ENCODE measurements at regions not wholly inside any gene's neighbourhood (a gene's known extent, or its start where the extent isn't known, plus 50 kb on each side); places are given as distances from the start of the nearest gene placed in this dataset.

GRCh38 chr7:10790910-10791309 lies 182.8 kb upstream of the PHF14 start:
- Mint-ChIP-seq H3K36me3 (no peaks in the 10 kb centered on the region), H3K4me1 (ENCODE audit: low read depth in 2 of 2) (no peaks in the 10 kb centered on the region), H3K4me3 (no peak overlapping the region), H3K9me3 (peaks cover 6% of the 10 kb centered on the region), H3K27me3 (peaks cover 0 to 5% of the 10 kb centered on the region in 2 donors), H3K27ac (no peak overlapping the region)
- ATAC-seq (no peak), DNase-seq (ENCODE audit: low spot score) (no peak)

- ATAC-seq (no peak), DNase-seq (ENCODE audit: low spot score) (no peak)
- H3K27ac Mint-ChIP-seq: no peak overlapping the region
- no peaks in the 10 kb centered on the region for H3K36me3 Mint-ChIP-seq
- H3K4me3 Mint-ChIP-seq: no peak overlapping the region
- H3K9me3 Mint-ChIP-seq: peaks cover 7% of the 10 kb centered on the region
- no peaks in the 10 kb centered on the region for H3K4me1 Mint-ChIP-seq (ENCODE audit: low read depth in 2 of 2)
- H3K27me3 Mint-ChIP-seq: peaks cover 0 to 5% of the 10 kb centered on the region in 2 donors
These were observed 179.5 kb upstream of the PHF14 start for GRCh38 chr7:10793995-10794775.

GRCh38 chr7:10797157-10797556 lies 176.5 kb upstream of the PHF14 start:
- ATAC-seq: no peak
- Mint-ChIP-seq H3K36me3 (no peaks in the 10 kb centered on the region), H3K27me3 (peaks cover 0 to 5% of the 10 kb centered on the region in 2 donors), H3K27ac (no peak overlapping the region), H3K4me1 (ENCODE audit: low read depth in 2 of 2) (no peaks in the 10 kb centered on the region), H3K4me3 (no peak overlapping the region), H3K9me3 (peaks cover 7% of the 10 kb centered on the region)
- DNase-seq (ENCODE audit: low spot score): no peak

DNA sequence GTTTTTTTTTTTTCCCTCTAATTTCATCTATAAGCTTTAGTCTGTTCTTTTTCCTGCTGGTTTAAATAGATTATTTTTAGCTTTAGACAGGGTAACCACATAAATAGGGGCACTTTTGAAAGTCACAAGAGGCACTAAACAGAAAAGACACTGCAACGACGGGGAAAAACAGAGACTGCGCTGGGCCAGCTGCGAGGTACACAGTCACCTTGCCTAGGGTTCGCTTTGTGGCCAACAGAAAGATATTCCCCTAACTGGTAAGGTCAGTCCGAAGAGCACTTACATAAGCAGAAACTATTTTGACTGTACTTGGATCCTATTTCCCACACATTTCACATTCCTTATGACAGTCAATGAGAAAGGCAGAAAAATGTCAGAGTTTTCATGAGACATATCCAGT lies 175.6 kb upstream of the PHF14 start:
- H3K9me3 Mint-ChIP-seq: peaks cover 5% of the 10 kb centered on the region
- no peaks in the 10 kb centered on the region for H3K4me1 Mint-ChIP-seq (ENCODE audit: low read depth in 2 of 2)
- no peak for DNase-seq (ENCODE audit: low spot score)
- H3K27me3 Mint-ChIP-seq: no peaks in the 10 kb centered on the region
- H3K4me3 Mint-ChIP-seq: no peak overlapping the region
- H3K36me3 Mint-ChIP-seq: no peaks in the 10 kb centered on the region
- H3K27ac Mint-ChIP-seq: no peak overlapping the region
- no peak for ATAC-seq

DNA sequence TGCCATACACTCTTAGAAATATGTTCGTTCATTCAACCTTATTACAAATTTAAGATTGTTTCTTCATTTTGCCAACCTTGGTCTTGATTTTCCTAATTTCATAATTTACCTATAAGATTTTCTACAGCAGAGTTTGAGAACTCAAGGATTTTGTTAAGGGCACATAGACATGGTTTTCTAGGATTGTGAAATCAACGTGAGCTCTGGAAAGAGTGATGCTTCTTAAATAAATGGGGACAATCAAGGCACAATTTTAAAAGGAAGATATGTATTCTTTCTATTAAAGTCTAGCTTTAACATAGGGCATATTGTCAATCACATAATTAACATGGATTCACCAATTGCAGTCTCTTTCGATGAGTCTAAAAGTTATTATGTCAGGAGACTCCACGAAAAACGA lies 174.2 kb upstream of the PHF14 start:
- DNase-seq (ENCODE audit: low spot score) (no peak), ATAC-seq (no peak)
- H3K4me3 Mint-ChIP-seq: no peak overlapping the region
- no peaks in the 10 kb centered on the region for H3K4me1 Mint-ChIP-seq (ENCODE audit: low read depth in 2 of 2)
- H3K36me3 Mint-ChIP-seq: no peaks in the 10 kb centered on the region
- H3K9me3 Mint-ChIP-seq: peaks cover 5% of the 10 kb centered on the region
- peaks cover 0 to 2% of the 10 kb centered on the region in 2 donors for H3K27me3 Mint-ChIP-seq
- no peak overlapping the region for H3K27ac Mint-ChIP-seq

DNA sequence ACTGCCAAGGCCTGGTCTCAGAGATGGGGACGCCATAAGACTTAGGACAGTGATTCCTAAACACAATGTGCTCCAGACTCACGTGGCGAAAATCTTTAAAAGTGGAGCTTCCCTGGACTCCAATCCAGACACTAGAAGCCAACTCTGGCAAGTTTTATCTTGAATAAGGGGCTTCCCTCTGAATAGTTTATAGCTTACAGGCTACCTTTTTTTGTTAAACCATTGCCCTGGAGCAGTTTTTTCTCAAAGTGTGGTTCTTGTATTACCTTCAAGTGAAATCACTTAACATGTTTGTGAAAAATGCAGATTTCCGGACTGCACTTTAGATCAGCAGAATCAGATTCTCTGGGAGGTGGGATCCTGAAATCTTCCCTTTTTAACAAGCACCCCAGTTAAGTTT lies 171.7 kb upstream of the PHF14 start:
- no peaks in the 10 kb centered on the region for H3K9me3 Mint-ChIP-seq
- no peak overlapping the region for H3K27ac Mint-ChIP-seq
- no peak overlapping the region for H3K4me3 Mint-ChIP-seq
- H3K27me3 Mint-ChIP-seq: peaks cover 0 to 2% of the 10 kb centered on the region in 2 donors
- DNase-seq (ENCODE audit: low spot score) (no peak), ATAC-seq (no peak)
- H3K4me1 Mint-ChIP-seq (ENCODE audit: low read depth in 2 of 2): no peaks in the 10 kb centered on the region
- no peaks in the 10 kb centered on the region for H3K36me3 Mint-ChIP-seq

DNA sequence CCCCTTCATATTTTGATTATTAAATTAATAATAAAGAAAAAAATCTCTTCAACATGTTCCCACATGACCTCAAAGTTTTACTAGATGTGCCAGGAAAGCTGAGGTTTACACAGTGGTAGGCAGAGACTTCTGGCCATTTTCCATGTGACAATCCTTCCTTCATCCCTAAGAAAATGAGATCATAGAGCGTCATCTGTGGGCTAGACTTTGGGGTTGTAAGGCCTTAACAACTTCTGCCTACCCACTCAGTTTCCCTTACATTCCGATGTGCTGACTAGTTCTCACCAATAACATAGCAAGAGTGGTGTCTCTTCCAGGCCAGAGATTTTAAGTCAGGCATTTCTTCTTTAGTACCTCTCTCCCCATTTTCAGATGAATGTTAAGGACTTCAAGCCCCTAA lies 171.1 kb upstream of the PHF14 start:
- no peak for ATAC-seq
- Mint-ChIP-seq H3K4me3 (no peak overlapping the region), H3K9me3 (no peaks in the 10 kb centered on the region), H3K27me3 (peaks cover 0 to 2% of the 10 kb centered on the region in 2 donors), H3K36me3 (no peaks in the 10 kb centered on the region), H3K27ac (no peak overlapping the region), H3K4me1 (ENCODE audit: low read depth in 2 of 2) (no peaks in the 10 kb centered on the region)
- no peak for DNase-seq (ENCODE audit: low spot score)

DNA sequence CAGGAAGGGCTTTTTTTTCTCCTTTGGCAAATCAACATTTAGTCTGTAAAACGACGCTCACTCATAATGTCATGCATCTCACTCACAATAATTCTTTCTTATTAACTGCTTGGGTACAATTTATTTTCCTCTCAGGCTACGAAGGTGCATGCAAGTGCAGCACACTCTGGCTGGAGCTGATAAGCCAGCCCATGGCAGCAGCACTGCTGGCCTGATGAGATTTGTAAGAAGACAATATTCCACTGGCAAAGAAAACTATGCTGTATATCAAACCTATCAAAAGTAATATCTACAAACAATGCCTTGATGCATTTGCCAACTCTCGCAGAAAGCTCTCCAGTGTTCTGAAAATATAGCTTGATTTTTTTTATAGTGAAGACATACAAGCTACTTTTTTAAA lies 170.0 kb upstream of the PHF14 start:
- Mint-ChIP-seq H3K27ac (no peak overlapping the region), H3K36me3 (no peaks in the 10 kb centered on the region), H3K27me3 (peaks cover 0 to 2% of the 10 kb centered on the region in 2 donors), H3K4me3 (no peak overlapping the region), H3K9me3 (peaks cover 3% of the 10 kb centered on the region), H3K4me1 (ENCODE audit: low read depth in 2 of 2) (no peaks in the 10 kb centered on the region)
- DNase-seq (ENCODE audit: low spot score) (no peak), ATAC-seq (no peak)

DNA sequence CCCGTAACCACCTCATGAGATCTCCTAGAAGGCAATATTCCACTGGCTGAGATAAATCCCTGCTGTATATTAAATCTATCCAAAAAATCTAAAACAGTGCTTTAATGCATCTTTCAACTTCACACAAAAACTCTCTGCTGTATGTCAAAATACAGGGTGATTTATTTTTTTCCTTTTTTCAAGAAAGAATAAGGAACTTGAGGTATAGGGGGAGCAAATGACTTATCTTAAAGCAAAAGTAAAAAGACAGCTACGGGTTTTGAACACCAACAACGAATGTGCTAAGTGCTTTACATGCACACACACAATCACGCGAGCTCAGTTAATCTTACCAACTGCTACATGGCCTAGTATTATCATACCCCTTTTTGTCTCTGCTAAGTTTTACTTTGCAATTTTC lies 168.9 kb upstream of the PHF14 start:
- H3K4me3 Mint-ChIP-seq: no peak overlapping the region
- DNase-seq (ENCODE audit: low spot score): no peak
- H3K9me3 Mint-ChIP-seq: peaks cover 6% of the 10 kb centered on the region
- ATAC-seq: no peak
- peaks cover 0 to 2% of the 10 kb centered on the region in 2 donors for H3K27me3 Mint-ChIP-seq
- no peaks in the 10 kb centered on the region for H3K4me1 Mint-ChIP-seq (ENCODE audit: low read depth in 2 of 2)
- H3K36me3 Mint-ChIP-seq: no peaks in the 10 kb centered on the region
- no peak overlapping the region for H3K27ac Mint-ChIP-seq

DNA sequence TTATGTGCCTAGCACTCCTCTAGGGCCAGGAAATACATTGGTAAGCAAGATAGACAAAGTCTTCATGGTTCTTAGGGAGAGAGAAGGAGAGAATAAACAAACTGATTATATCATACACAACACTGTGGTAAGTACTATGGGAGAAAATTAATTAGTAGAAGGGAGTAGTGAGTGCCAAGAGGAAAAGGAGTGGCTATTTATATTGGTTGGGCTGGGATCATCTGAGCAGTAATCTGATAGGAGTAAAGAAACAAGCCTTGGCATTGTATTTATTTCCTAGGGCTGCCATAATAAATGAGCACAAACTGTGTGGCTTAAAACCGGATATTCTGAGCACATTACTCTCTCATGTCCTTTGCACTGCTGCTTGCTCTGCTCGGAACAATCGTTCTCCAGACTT lies 158.1 kb upstream of the PHF14 start:
- Mint-ChIP-seq H3K9me3 (no peaks in the 10 kb centered on the region), H3K36me3 (no peaks in the 10 kb centered on the region), H3K27ac (no peak overlapping the region), H3K4me1 (ENCODE audit: low read depth in 2 of 2) (no peaks in the 10 kb centered on the region), H3K27me3 (no peaks in the 10 kb centered on the region), H3K4me3 (no peak overlapping the region)
- ATAC-seq: no peak
- DNase-seq (ENCODE audit: low spot score): no peak

DNA sequence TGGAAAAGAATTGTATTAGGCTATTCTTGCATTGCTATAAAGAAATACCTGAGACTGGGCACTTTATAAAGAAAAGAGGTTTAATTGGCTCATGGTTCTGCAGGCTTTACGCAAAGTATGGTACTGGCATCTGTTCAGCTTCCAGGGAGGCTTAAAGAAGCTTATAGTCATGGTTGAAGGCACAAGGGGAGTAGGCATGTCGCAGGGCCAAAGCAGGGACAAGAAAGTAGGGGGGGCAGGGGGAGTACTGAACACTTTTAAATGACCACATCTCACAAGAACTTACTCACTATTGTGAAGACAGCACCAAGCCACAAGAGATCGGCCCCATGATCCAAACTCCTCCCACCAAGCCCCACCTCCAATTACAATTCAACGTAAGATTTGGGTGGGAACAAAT lies 152.5 kb upstream of the PHF14 start:
- H3K4me3 Mint-ChIP-seq: no peak overlapping the region
- no peak for DNase-seq (ENCODE audit: low spot score)

DNA sequence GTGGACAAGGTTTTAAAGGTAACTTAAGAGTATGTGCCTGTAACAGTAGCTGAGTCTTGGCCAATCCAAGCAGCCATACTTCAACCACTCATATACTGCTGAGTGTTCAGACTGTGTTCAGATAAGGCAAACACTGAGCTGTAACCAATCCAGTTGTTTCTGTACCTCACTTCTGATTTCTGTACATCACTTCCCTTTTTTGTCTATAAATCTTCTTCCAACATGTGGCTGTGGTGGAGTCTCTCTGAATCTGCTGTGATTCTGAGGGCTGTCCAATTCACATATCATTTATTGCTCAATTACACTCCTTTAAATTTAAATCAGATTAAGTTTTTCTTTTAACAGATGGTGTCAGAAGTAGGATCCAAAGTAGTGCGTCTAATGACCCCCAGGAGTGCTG lies 149.5 kb upstream of the PHF14 start:
- no peak for DNase-seq (ENCODE audit: low spot score)
- Mint-ChIP-seq H3K27me3 (no peaks in the 10 kb centered on the region), H3K4me3 (no peak overlapping the region), H3K27ac (no peak overlapping the region), H3K36me3 (no peaks in the 10 kb centered on the region), H3K9me3 (no peaks in the 10 kb centered on the region), H3K4me1 (ENCODE audit: low read depth in 2 of 2) (no peaks in the 10 kb centered on the region)
- ATAC-seq: no peak

More for the DNA sequence above, 152.5 kb upstream of the PHF14 start:
- no peak overlapping the region for H3K27ac Mint-ChIP-seq
- H3K4me1 Mint-ChIP-seq (ENCODE audit: low read depth in 2 of 2): no peaks in the 10 kb centered on the region
- ATAC-seq: no peak
- no peaks in the 10 kb centered on the region for H3K9me3 Mint-ChIP-seq
- H3K27me3 Mint-ChIP-seq: no peaks in the 10 kb centered on the region
- no peaks in the 10 kb centered on the region for H3K36me3 Mint-ChIP-seq

GRCh38 chr7:10838228-10838627 lies 135.4 kb upstream of the PHF14 start:
- H3K36me3 Mint-ChIP-seq: no peaks in the 10 kb centered on the region
- DNase-seq (ENCODE audit: low spot score) (no peak), ATAC-seq (no peak)
- H3K9me3 Mint-ChIP-seq: peaks cover 9% of the 10 kb centered on the region
- no peaks in the 10 kb centered on the region for H3K27me3 Mint-ChIP-seq
- no peak overlapping the region for H3K27ac Mint-ChIP-seq
- H3K4me3 Mint-ChIP-seq: no peak overlapping the region
- no peaks in the 10 kb centered on the region for H3K4me1 Mint-ChIP-seq (ENCODE audit: low read depth in 2 of 2)

DNA sequence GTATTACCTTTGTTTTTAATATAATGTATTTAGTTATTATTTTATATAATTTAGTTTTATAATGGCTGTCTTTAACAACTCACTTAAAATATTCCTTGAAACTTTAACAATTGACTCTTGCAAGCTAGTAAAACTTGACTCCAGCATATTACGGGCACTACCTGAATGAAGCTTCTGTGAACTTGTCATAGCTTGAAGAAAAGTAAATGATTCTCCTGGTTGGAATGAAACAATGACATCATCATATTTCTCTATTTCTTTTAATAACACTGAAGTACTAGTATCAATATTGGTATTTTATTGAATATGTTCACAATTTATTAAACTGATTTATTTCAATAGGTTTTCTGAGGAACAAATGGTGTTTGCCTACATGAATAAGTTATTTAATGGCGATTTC lies 128.4 kb upstream of the PHF14 start:
- no peak for ATAC-seq
- H3K27me3 Mint-ChIP-seq: peaks cover 2 to 7% of the 10 kb centered on the region in 2 donors
- no peak overlapping the region for H3K4me3 Mint-ChIP-seq
- DNase-seq (ENCODE audit: low spot score): no peak
- peaks cover 5% of the 10 kb centered on the region for H3K9me3 Mint-ChIP-seq
- H3K4me1 Mint-ChIP-seq (ENCODE audit: low read depth in 2 of 2): no peaks in the 10 kb centered on the region
- no peaks in the 10 kb centered on the region for H3K36me3 Mint-ChIP-seq
- H3K27ac Mint-ChIP-seq: no peak overlapping the region

GRCh38 chr7:10855583-10855982 lies 118.1 kb upstream of the PHF14 start:
- no peak for DNase-seq (ENCODE audit: low spot score)
- H3K27me3 Mint-ChIP-seq: peaks cover 6 to 20% of the 10 kb centered on the region in 2 donors
- peaks cover 0 to 3% of the 10 kb centered on the region in 2 donors for H3K4me1 Mint-ChIP-seq (ENCODE audit: low read depth in 2 of 2)
- H3K36me3 Mint-ChIP-seq: no peaks in the 10 kb centered on the region
- H3K27ac Mint-ChIP-seq: no peak overlapping the region
- no peaks in the 10 kb centered on the region for H3K9me3 Mint-ChIP-seq
- no peak overlapping the region for H3K4me3 Mint-ChIP-seq
- ATAC-seq: no peak
